ENCODE measurements at regions not wholly inside any gene's neighbourhood (a gene's known extent, or its start where the extent isn't known, plus 50 kb on each side); places are given as distances from the start of the nearest gene placed in this dataset.

DNA sequence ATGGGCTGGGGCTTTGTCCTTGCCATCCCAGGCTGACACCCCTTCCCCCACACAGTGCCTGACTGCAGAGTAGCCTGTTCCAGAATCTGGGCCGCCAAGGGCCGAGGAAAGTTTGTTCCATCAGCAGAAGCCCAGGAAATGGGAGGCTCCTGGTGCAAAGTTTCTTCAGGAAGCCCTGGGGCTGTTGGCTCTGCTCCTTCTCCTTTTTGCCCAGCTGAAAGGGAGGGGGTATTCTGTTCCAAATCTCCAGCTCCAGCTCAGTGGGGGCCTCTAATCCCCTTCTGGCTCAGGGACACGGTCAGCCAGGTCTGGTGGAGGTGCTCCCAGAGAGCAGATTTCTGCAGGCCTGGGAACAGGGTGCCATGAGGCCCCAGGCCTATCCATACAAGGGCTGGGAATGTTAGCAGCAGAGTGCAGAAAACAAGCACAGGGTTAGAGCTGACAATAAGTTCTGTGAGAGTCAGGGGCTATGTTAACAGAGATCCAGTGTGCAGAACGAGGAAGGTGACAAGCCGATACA is 399.5 kb downstream of the RPS24 start:
- TF ChIP-seq POLR2A (IDR thresholded peaks at IDR 0.05) (no peak), CTCF (IDR thresholded peaks at IDR 0.05) (no peak)
- peaks cover 14% of the 10 kb centered on the region for H3K4me1 ChIP-seq
- no peaks in the 10 kb centered on the region for H3K36me3 ChIP-seq (ENCODE audit: low read depth, missing control alignments)
- no peak overlapping the region for H3K27ac ChIP-seq
- H3K4me3 ChIP-seq: no peak overlapping the region
- H3K9me3 ChIP-seq: no peaks in the 10 kb centered on the region
- WGBS, 2 donors: 70 to 76% methylated on average over 4 to 5 of the region's 5 CpGs
- DNase-seq: no peak
- intact Hi-C loops (cut with DNase I; ENCODE audit: low total_unique reads): no loop called here
- no peaks in the 10 kb centered on the region for H3K27me3 ChIP-seq

- Histone ChIP-seq H3K36me3 (ENCODE audit: low read depth, missing control alignments) (no peaks in the 10 kb centered on the region), H3K4me3 (no peak overlapping the region), H3K27ac (no peak overlapping the region), H3K27me3 (no peaks in the 10 kb centered on the region), H3K9me3 (no peaks in the 10 kb centered on the region), H3K4me1 (peaks cover 14% of the 10 kb centered on the region)
- DNase-seq: no peak
- 69 to 76% methylated on average over 7 to 11 of the region's 11 CpGs for WGBS, 2 donors
- intact Hi-C loops (cut with DNase I; ENCODE audit: low total_unique reads): no loop called here
- TF ChIP-seq CTCF (IDR thresholded peaks at IDR 0.05) (no peak), POLR2A (IDR thresholded peaks at IDR 0.05) (no peak)
These were observed 400.3 kb downstream of the RPS24 start for GRCh38 chr10:78433766-78434535.

DNA sequence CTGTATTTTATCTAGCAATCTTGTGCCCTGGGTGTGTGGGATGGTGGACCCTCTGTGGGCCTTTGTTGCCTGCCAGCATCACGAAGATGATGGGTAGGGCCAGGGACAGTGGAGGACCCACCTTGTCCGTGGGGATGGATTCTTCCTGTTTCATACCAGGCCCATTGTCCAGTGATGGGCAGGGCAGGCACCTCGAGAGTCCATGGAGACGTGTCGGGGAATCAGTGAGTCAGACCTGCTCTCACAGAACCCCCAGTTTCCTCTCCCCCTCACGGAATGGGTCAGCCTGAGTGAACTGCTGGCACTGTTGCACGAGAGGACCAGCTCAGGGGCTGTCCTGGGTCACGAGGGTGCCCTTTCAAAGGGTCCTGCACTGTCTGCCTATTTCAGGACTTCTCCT is 401.2 kb downstream of the RPS24 start:
- TF ChIP-seq CTCF (IDR thresholded peaks at IDR 0.05) (no peak), POLR2A (IDR thresholded peaks at IDR 0.05) (no peak)
- Histone ChIP-seq H3K9me3 (no peaks in the 10 kb centered on the region), H3K27me3 (no peaks in the 10 kb centered on the region), H3K4me3 (no peak overlapping the region), H3K27ac (no peak overlapping the region), H3K4me1 (peaks cover 14% of the 10 kb centered on the region), H3K36me3 (ENCODE audit: low read depth, missing control alignments) (no peaks in the 10 kb centered on the region)
- intact Hi-C loops (cut with DNase I; ENCODE audit: low total_unique reads): no loop called here
- 83 to 86% methylated on average over 7 to 8 of the region's 8 CpGs for WGBS, 2 donors
- DNase-seq: no peak

DNA sequence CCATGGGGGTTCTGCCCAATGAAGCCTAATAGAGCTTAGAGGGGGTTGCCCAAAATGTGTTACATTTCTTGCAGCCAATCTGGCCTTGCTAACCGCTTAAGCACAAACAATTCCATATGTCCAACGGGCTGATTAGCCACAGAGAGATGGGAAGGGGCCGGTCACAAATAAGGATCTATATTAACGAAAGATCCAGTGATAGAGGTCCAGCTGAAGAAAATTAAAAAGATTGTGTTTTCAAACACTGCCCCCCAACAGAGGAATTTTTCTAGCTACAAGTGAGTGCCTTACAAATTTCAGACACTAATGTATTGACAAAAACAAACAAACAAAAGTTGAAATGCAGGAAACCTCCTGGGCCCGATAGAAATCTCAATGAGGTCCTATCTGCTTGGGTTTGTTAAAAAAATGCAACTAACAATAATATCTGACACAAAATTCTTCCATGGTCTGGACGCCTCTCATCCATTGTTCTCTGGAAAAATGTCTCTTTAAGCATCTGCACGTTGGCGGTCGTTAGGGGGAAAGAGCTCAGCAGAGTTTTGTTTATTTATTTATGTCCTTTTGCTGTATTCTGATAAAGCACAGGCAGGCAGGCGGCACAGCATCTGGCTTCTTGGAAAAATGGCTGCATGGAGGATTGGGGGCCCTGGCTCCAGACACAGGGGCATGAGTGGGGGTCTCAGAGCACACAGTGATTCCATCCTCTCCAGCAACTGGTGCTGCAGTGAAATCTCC is 402.0 kb downstream of the RPS24 start:
- intact Hi-C loops (cut with DNase I; ENCODE audit: low total_unique reads): no loop called here
- WGBS, 2 donors: 71 to 83% methylated on average over 10 of the region's 10 CpGs
- no peak overlapping the region for H3K27ac ChIP-seq

More for the DNA sequence above, 402.0 kb downstream of the RPS24 start:
- Histone ChIP-seq H3K9me3 (no peaks in the 10 kb centered on the region), H3K27me3 (no peaks in the 10 kb centered on the region), H3K4me1 (peaks cover 14% of the 10 kb centered on the region), H3K36me3 (ENCODE audit: low read depth, missing control alignments) (no peaks in the 10 kb centered on the region), H3K4me3 (no peak overlapping the region)
- no peak for DNase-seq
- TF ChIP-seq CTCF (IDR thresholded peaks at IDR 0.05): no peak
- TF ChIP-seq POLR2A (IDR thresholded peaks at IDR 0.05): no peak

Data from testis (tissue), 2 donors.